Esophagus mucosa (tissue), 1 donor: ENCODE measurements at regions not wholly inside any gene's neighbourhood (a gene's known extent, or its start where the extent isn't known, plus 50 kb on each side); places are given as distances from the start of the nearest gene placed in this dataset.
A peak's percentile ranks its signal among the peaks of the same experiment; 100 is the strongest.

Experiments used
- ATAC-seq: fragments of 200-7000 bp; cut with Tn5 transposase; one replicate; pipeline ENCODE4 v1.9.1; 2020
- donor health status: DM: yes; HTN: yes; CAD: no.

- ATAC-seq, result no peak
Observed at GRCh38 chr14:62099091-62099490, 336.9 kb downstream of the SNAPC1 start.

GRCh38 chr14:62101189-62101588, 339.0 kb downstream of the SNAPC1 start:
- no peak for ATAC-seq

GRCh38 chr14:62101673-62102348, 339.6 kb downstream of the SNAPC1 start:
- no peak for ATAC-seq

GRCh38 chr14:62102349-62102725, 340.1 kb downstream of the SNAPC1 start:
- no peak for ATAC-seq

- ATAC-seq, result no peak
Observed at GRCh38 chr14:62103464-62103863, 341.2 kb downstream of the SNAPC1 start.

- no peak for ATAC-seq
Observed at GRCh38 chr14:62110941-62111340, 348.7 kb downstream of the SNAPC1 start.

GRCh38 chr14:62117010-62117750, 355.0 kb downstream of the SNAPC1 start:
- peak; percentile 70 for ATAC-seq

GRCh38 chr14:62117751-62118105, 355.5 kb downstream of the SNAPC1 start:
- ATAC-seq, result no peak

GRCh38 chr14:62118461-62118860, 356.2 kb downstream of the SNAPC1 start:
- ATAC-seq, result no peak

- no peak for ATAC-seq
Observed at GRCh38 chr14:62118871-62119270, 356.7 kb downstream of the SNAPC1 start.

GRCh38 chr14:62123961-62124360, 361.7 kb downstream of the SNAPC1 start:
- no peak for ATAC-seq

GRCh38 chr14:62125793-62126192, 363.6 kb downstream of the SNAPC1 start:
- ATAC-seq, result no peak

GRCh38 chr14:62126879-62127478, 364.8 kb downstream of the SNAPC1 start:
- peak; percentile 57 for ATAC-seq

GRCh38 chr14:62130441-62130840, 368.2 kb downstream of the SNAPC1 start:
- ATAC-seq, result no peak

- no peak for ATAC-seq
Observed at GRCh38 chr14:62133776-62134550, 371.7 kb downstream of the SNAPC1 start.

- no peak for ATAC-seq
Observed at GRCh38 chr14:62138593-62138992, 376.4 kb downstream of the SNAPC1 start.

GRCh38 chr14:62141139-62141538, 378.9 kb downstream of the SNAPC1 start:
- ATAC-seq, result no peak

GRCh38 chr14:62143245-62143644, 381.0 kb downstream of the SNAPC1 start:
- no peak for ATAC-seq

- ATAC-seq, result no peak
Observed at GRCh38 chr14:62144863-62145262, 382.6 kb downstream of the SNAPC1 start.

GRCh38 chr14:62146030-62146429, 383.8 kb downstream of the SNAPC1 start:
- no peak for ATAC-seq

GRCh38 chr14:62156052-62156451, 393.8 kb downstream of the SNAPC1 start:
- ATAC-seq, result no peak

GRCh38 chr14:62158779-62159178, 396.6 kb downstream of the SNAPC1 start:
- no peak for ATAC-seq

- no peak for ATAC-seq
Observed at GRCh38 chr14:62159314-62159713, 397.1 kb downstream of the SNAPC1 start.
